HG03064 (cell line): ENCODE measurements at regions not wholly inside any gene's neighbourhood (a gene's known extent, or its start where the extent isn't known, plus 50 kb on each side); places are given as distances from the start of the nearest gene placed in this dataset.
"Not testable (repeated sequence)": the region's sequence is repeated elsewhere in the genome, so short reads cannot be mapped to it uniquely, and the experiment has no call there.

Source experiments
- ATAC-seq: cut with Tn5 transposase; IDR thresholded peaks from one replicate; pipeline ENCODE4 v1.9.1; 2021; ENCODE audit warnings: low read depth; ENCODE audit not compliant: unreplicated experiment

GRCh38 chr7:16369855-16370254 lies 51.5 kb downstream of the CRPPA start:
- ATAC-seq = no peak

- ATAC-seq = not testable (repeated sequence)
These were observed 52.0 kb downstream of the CRPPA start for GRCh38 chr7:16369309-16369708.

GRCh38 chr7:16368885-16369284 lies 52.5 kb downstream of the CRPPA start:
- ATAC-seq = no peak

- no peak for ATAC-seq
These were observed 54.2 kb downstream of the CRPPA start for GRCh38 chr7:16367115-16367514.

- no peak for ATAC-seq
These were observed 55.4 kb downstream of the CRPPA start for GRCh38 chr7:16365952-16366351.

- no peak for ATAC-seq
These were observed 56.2 kb downstream of the CRPPA start for GRCh38 chr7:16365177-16365576.

GRCh38 chr7:16359216-16359615 lies 62.1 kb downstream of the CRPPA start:
- no peak for ATAC-seq

- no peak for ATAC-seq
These were observed 63.4 kb downstream of the CRPPA start for GRCh38 chr7:16357921-16358320.

GRCh38 chr7:16357474-16357873 lies 63.9 kb downstream of the CRPPA start:
- ATAC-seq = no peak

- no peak for ATAC-seq
These were observed 64.9 kb downstream of the CRPPA start for GRCh38 chr7:16356301-16356958.

- no peak for ATAC-seq
These were observed 66.8 kb downstream of the CRPPA start for GRCh38 chr7:16354573-16354972.

GRCh38 chr7:16353226-16353625 lies 68.1 kb downstream of the CRPPA start:
- no peak for ATAC-seq

GRCh38 chr7:16350634-16351033 lies 70.7 kb downstream of the CRPPA start:
- no peak for ATAC-seq

- ATAC-seq = no peak
These were observed 73.1 kb downstream of the CRPPA start for GRCh38 chr7:16348251-16348650.

GRCh38 chr7:16347827-16348192 lies 73.5 kb downstream of the CRPPA start:
- ATAC-seq = no peak

GRCh38 chr7:16347066-16347826 lies 74.1 kb downstream of the CRPPA start:
- ATAC-seq = no peak

- no peak for ATAC-seq
These were observed 75.1 kb downstream of the CRPPA start for GRCh38 chr7:16345979-16346958.

GRCh38 chr7:16344927-16345326 lies 76.4 kb downstream of the CRPPA start:
- no peak for ATAC-seq

GRCh38 chr7:16343612-16344011 lies 77.7 kb downstream of the CRPPA start:
- ATAC-seq = no peak

- ATAC-seq = no peak
These were observed 83.3 kb downstream of the CRPPA start for GRCh38 chr7:16338065-16338464.

- no peak for ATAC-seq
These were observed 95.2 kb downstream of the CRPPA start for GRCh38 chr7:16326106-16326505.
